ENCODE measurements at regions not wholly inside any gene's neighbourhood (a gene's known extent, or its start where the extent isn't known, plus 50 kb on each side); places are given as distances from the start of the nearest gene placed in this dataset.

DNA sequence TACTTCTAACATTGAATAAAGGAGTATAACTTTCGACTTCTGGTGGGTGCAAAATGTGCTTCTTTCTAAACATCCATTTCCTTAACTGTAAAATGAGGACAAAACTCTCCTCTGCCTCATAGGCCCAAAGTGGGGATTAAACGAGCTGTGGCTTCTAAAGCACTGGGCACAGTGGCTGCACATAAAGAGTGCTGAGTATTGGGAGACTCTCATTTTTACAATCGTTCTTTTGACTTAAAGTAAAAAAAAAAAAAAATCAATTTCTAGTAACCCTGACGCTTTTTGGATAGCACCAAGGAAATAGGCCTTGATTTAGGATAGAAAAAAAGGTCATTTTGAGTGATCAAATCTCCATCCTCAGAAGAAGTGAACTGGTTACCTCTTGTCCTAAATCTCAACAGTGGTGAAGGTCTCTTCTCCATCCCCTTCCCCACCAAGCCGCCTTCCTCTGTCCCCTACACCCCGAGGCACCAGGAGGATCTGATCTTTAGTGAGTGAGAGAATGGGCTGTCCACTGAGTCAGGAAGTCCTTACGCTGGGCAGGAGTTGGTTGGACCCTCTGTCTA, 161.6 kb downstream of the DDX1 start:
- TF ChIP-seq POLR2AphosphoS5 (IDR thresholded peaks at IDR 0.05) (no peak), EP300 (IDR thresholded peaks at IDR 0.05) (no peak)
